Gastrocnemius medialis (tissue), 4 donors: ENCODE measurements at regions not wholly inside any gene's neighbourhood (a gene's known extent, or its start where the extent isn't known, plus 50 kb on each side); places are given as distances from the start of the nearest gene placed in this dataset.

Experiments used
- ATAC-seq, 2 donors: fragments of 150-250 bp; one replicate each; pipeline ENCODE4 v1.9.1; 2016
- DNase-seq, 2 donors: peaks; one replicate each; pipeline ENCODE4 v3.0.0-alpha.2; 2019
- H3K27ac ChIP-seq, 4 donors: fragments of 200-600 bp; sonication (generic); 1 replicate in 1 of 4; 2 replicates in 3 of 4; pipeline ENCODE4 v1.5.1; 2016 to 2018; ENCODE audit warnings: mild to moderate bottlenecking in 2 of 4, moderate library complexity in 1 of 4
- H3K27me3 ChIP-seq, 3 donors: fragments of 200-600 bp; sonication (generic) in 2 of 3; 1 replicate in 1 of 3; 2 replicates in 2 of 3; pipeline versions ENCODE4 v1.5.1 to v1.6.0; 2016 to 2019; ENCODE audit warnings: mild to moderate bottlenecking in 1 of 3, moderate library complexity in 1 of 3
- H3K36me3 ChIP-seq, 2 donors: fragments of 200-600 bp; sonication (generic) in 1 of 2; one replicate each; pipeline ENCODE4 v1.5.1; 2017 to 2018
- H3K4me1 ChIP-seq, 2 donors: fragments of 200-600 bp; sonication (generic) in 1 of 2; one replicate each; pipeline ENCODE4 v1.5.1; 2016 to 2017; ENCODE audit warnings: mild to moderate bottlenecking in 2 of 2
- H3K4me3 ChIP-seq, 4 donors: fragments of 200-600 bp; sonication (generic) in 3 of 4; 1 replicate in 1 of 4; 2 replicates in 3 of 4; pipeline ENCODE4 v1.5.1; 2016 to 2019; ENCODE audit warnings: mild to moderate bottlenecking in 2 of 4
- H3K9me3 ChIP-seq, 3 donors: fragments of 200-600 bp; sonication (generic) in 2 of 3; 1 replicate in 1 of 3; 2 replicates in 2 of 3; pipeline ENCODE4 v1.5.1; 2016 to 2019
- CTCF ChIP-seq, 5 experiments: fragments of 450-650 bp in 3 of 5; fragments of 200-600 bp in 2 of 5; sonication (generic) in 2 of 5; IDR thresholded peaks in 4 of 5; conservative IDR thresholded peaks in 1 of 5; 1 replicate in 4 of 5; 2 replicates in 1 of 5; pipeline ENCODE4 v1.5.1; 2016 to 2019; ENCODE audit warnings: antibody characterized with exemption in 5 of 5, mild to moderate bottlenecking in 3 of 5, moderate library complexity in 3 of 5
- POLR2A ChIP-seq, 2 donors: fragments of 450-650 bp; IDR thresholded peaks; one replicate each; pipeline ENCODE4 v1.6.1; 2017; ENCODE audit warnings: antibody characterized with exemption in 2 of 2, mild to moderate bottlenecking in 2 of 2, moderate library complexity in 2 of 2
- in situ Hi-C, 4 donors: fragments of 200-750 bp; cut with MboI; loops; one replicate each; pipeline versions ENCODE4 v1.15.0 to v1.8.0; 2017; ENCODE audit warnings: low sequenced_read_pairs in 4 of 4
- intact Hi-C: fragments of 100-400 bp; cut with DNase I; formaldehyde crosslinking; loops from one replicate; pipeline ENCODE4 v1.15.1; 2023; ENCODE audit warnings: low total_unique reads

- in situ Hi-C loops (no loop called here), intact Hi-C loops (loop anchor here (1.0 to 5.0 kb wide), 3 partner anchors 67 to 365 kb away; partner anchors contain the start of gene KPNA2)
- Histone ChIP-seq H3K27me3 (no peaks in the 10 kb centered on the region), H3K4me3 (peak overlapping the region; percentile 79 to 99 (median 82)), H3K27ac (peak overlapping the region; percentile 86 to 97 (median 91)), H3K36me3 (no peaks in the 10 kb centered on the region), H3K9me3 (no peaks in the 10 kb centered on the region), H3K4me1 (peaks cover 13 to 14% of the 10 kb centered on the region in 2 donors)
- ATAC-seq (no peak), DNase-seq (no peak)
- TF ChIP-seq CTCF (IDR thresholded peaks at IDR 0.05 in 4 of 5, conservative IDR thresholded peaks at IDR 0.05 in 1 of 5) (no peak), POLR2A (IDR thresholded peaks at IDR 0.05) (no peak)
These were observed 66.4 kb downstream of the KPNA2 start for GRCh38 chr17:68101987-68102314.

GRCh38 chr17:68102318-68102758 is 66.8 kb downstream of the KPNA2 start:
- no peak for TF ChIP-seq POLR2A (IDR thresholded peaks at IDR 0.05)
- TF ChIP-seq CTCF (IDR thresholded peaks at IDR 0.05 in 4 of 5, conservative IDR thresholded peaks at IDR 0.05 in 1 of 5) = no peak
- H3K27ac ChIP-seq = peak overlapping the region; percentile 86 to 97 (median 91)
- peaks cover 13 to 14% of the 10 kb centered on the region in 2 donors for H3K4me1 ChIP-seq
- H3K9me3 ChIP-seq = no peaks in the 10 kb centered on the region
- intact Hi-C loops (loop anchor here (5.0 kb wide), 1 partner anchor 365 kb away; no protein-coding TSS in a partner anchor), in situ Hi-C loops (no loop called here)
- H3K27me3 ChIP-seq = no peaks in the 10 kb centered on the region
- H3K4me3 ChIP-seq = peak overlapping the region; percentile 79 to 99 (median 82)
- H3K36me3 ChIP-seq = no peaks in the 10 kb centered on the region
- peak in 1 of 2 donors; percentile 5 for DNase-seq
- peak; percentile 27 to 32 for ATAC-seq

- ATAC-seq (no peak), DNase-seq (no peak)
- H3K27ac ChIP-seq = peak overlapping the region in 3 of 4 donors; percentile 90 to 97 (median 92)
- TF ChIP-seq CTCF (IDR thresholded peaks at IDR 0.05 in 4 of 5, conservative IDR thresholded peaks at IDR 0.05 in 1 of 5) = no peak
- TF ChIP-seq POLR2A (IDR thresholded peaks at IDR 0.05) = no peak
- no peaks in the 10 kb centered on the region for H3K27me3 ChIP-seq
- intact Hi-C loops = loop anchor here (5.0 kb wide), 1 partner anchor 364 kb away; no protein-coding TSS in a partner anchor
- H3K9me3 ChIP-seq = no peaks in the 10 kb centered on the region
- H3K36me3 ChIP-seq = no peaks in the 10 kb centered on the region
- H3K4me3 ChIP-seq = peak overlapping the region; percentile 79 to 99 (median 82)
- peaks cover 13 to 14% of the 10 kb centered on the region in 2 donors for H3K4me1 ChIP-seq
- in situ Hi-C loops = no loop called here
These were observed 67.6 kb downstream of the KPNA2 start for GRCh38 chr17:68103148-68103547.

GRCh38 chr17:68106085-68106484 is 70.5 kb downstream of the KPNA2 start:
- ATAC-seq (no peak), DNase-seq (no peak)
- TF ChIP-seq POLR2A (IDR thresholded peaks at IDR 0.05) (no peak), CTCF (IDR thresholded peaks at IDR 0.05 in 4 of 5, conservative IDR thresholded peaks at IDR 0.05 in 1 of 5) (no peak)
- intact Hi-C loops (no loop called here), in situ Hi-C loops (no loop called here)
- Histone ChIP-seq H3K27ac (no peak overlapping the region), H3K4me3 (no peak overlapping the region), H3K36me3 (no peaks in the 10 kb centered on the region), H3K27me3 (no peaks in the 10 kb centered on the region), H3K9me3 (no peaks in the 10 kb centered on the region), H3K4me1 (peaks cover 11 to 13% of the 10 kb centered on the region in 2 donors)

GRCh38 chr17:68107373-68107772 is 71.8 kb downstream of the KPNA2 start:
- Histone ChIP-seq H3K27ac (no peak overlapping the region), H3K4me3 (no peak overlapping the region), H3K4me1 (peaks cover 11 to 13% of the 10 kb centered on the region in 2 donors), H3K27me3 (no peaks in the 10 kb centered on the region), H3K9me3 (no peaks in the 10 kb centered on the region), H3K36me3 (no peaks in the 10 kb centered on the region)
- no peak for ATAC-seq
- in situ Hi-C loops (no loop called here), intact Hi-C loops (no loop called here)
- no peak for TF ChIP-seq CTCF (IDR thresholded peaks at IDR 0.05 in 4 of 5, conservative IDR thresholded peaks at IDR 0.05 in 1 of 5)
- TF ChIP-seq POLR2A (IDR thresholded peaks at IDR 0.05) = no peak
- DNase-seq = no peak
